Middle frontal gyrus (tissue), 1 donor: ENCODE measurements at regions not wholly inside any gene's neighbourhood (a gene's known extent, or its start where the extent isn't known, plus 50 kb on each side); places are given as distances from the start of the nearest gene placed in this dataset.

ENCODE experiments used
- DNase-seq: peaks from one replicate; pipeline ENCODE4 v3.0.0-alpha.2; 2015; ENCODE audit warnings: low spot score; ENCODE audit errors: extremely low spot score

- no peak for DNase-seq
Observed at GRCh38 chr2:180662521-180662920, 317.9 kb upstream of the UBE2E3 start.

GRCh38 chr2:180661686-180662030 is 318.7 kb upstream of the UBE2E3 start:
- DNase-seq = no peak

GRCh38 chr2:180660881-180661685 is 319.3 kb upstream of the UBE2E3 start:
- DNase-seq = no peak

GRCh38 chr2:180660207-180660606 is 320.2 kb upstream of the UBE2E3 start:
- DNase-seq = no peak

- no peak for DNase-seq
Observed at GRCh38 chr2:180657054-180657453, 323.4 kb upstream of the UBE2E3 start.

- DNase-seq = no peak
Observed at GRCh38 chr2:180656455-180656847, 324.0 kb upstream of the UBE2E3 start.

- DNase-seq = no peak
Observed at GRCh38 chr2:180655842-180656454, 324.5 kb upstream of the UBE2E3 start.

GRCh38 chr2:180655393-180655792 is 325.0 kb upstream of the UBE2E3 start:
- no peak for DNase-seq

GRCh38 chr2:180653481-180653880 is 326.9 kb upstream of the UBE2E3 start:
- no peak for DNase-seq

- DNase-seq = no peak
Observed at GRCh38 chr2:180652794-180653193, 327.6 kb upstream of the UBE2E3 start.

- no peak for DNase-seq
Observed at GRCh38 chr2:180651596-180651995, 328.8 kb upstream of the UBE2E3 start.

- no peak for DNase-seq
Observed at GRCh38 chr2:180647621-180648020, 332.8 kb upstream of the UBE2E3 start.

- no peak for DNase-seq
Observed at GRCh38 chr2:180647221-180647620, 333.2 kb upstream of the UBE2E3 start.

GRCh38 chr2:180646756-180647155 is 333.6 kb upstream of the UBE2E3 start:
- no peak for DNase-seq

- no peak for DNase-seq
Observed at GRCh38 chr2:180644709-180645108, 335.7 kb upstream of the UBE2E3 start.

- DNase-seq = no peak
Observed at GRCh38 chr2:180630756-180631155, 349.6 kb upstream of the UBE2E3 start.

- no peak for DNase-seq
Observed at GRCh38 chr2:180625006-180625844, 355.2 kb upstream of the UBE2E3 start.

- no peak for DNase-seq
Observed at GRCh38 chr2:180621941-180622918, 358.2 kb upstream of the UBE2E3 start.

GRCh38 chr2:180621366-180621765 is 359.0 kb upstream of the UBE2E3 start:
- no peak for DNase-seq

- no peak for DNase-seq
Observed at GRCh38 chr2:180618570-180618969, 361.8 kb upstream of the UBE2E3 start.

- DNase-seq = no peak
Observed at GRCh38 chr2:180614776-180615175, 365.6 kb upstream of the UBE2E3 start.
